ENCODE measurements at regions not wholly inside any gene's neighbourhood (a gene's known extent, or its start where the extent isn't known, plus 50 kb on each side); places are given as distances from the start of the nearest gene placed in this dataset.

DNA sequence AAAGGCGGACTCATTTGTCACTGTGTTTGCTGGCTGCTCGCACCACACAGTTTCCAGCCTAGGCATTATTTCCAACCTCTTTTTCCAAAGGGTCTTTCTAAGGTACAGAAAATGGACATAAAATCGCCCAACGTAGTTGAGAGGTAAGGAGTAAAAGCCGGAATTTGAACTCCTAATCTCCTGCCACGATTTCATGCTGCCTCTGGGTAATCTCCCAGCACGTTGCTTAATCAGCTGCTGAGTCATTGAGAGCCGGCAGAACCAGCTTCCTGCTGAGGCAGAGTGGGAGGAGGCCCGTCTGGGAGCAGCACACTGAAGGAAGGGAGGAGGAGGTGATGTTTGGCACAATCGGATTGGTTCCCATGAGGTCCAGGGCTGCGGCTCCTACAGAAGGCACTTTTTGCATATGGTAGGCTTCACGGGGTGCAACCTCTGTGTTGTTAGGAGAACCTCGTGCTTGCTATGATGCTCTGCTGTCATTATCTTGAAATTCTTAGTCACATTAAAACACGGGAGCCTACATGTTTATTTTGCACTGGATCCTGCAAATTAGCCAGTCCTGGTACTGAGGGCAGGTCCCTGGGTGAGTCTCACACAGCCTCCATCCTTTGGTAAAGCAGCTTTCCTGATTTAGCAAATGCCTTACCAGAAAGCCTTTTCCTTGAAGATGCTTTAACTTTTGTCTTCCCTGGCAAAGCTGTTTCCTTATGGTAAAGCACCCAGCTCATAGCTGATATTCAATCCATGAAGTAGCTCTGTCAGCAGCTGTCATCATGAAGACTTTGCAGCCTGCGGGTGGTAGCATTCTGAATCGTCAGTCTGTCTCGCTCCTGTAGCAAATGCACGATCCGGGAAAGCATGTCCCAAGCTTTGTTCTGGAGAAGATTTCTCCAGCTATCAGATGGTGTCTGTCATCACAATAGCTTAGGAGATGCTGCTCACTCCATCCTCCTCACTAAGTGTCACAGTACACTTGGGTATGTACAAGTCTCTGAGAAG, 191.6 kb upstream of the MSX2 start:
- TF ChIP-seq, protein P1, sequence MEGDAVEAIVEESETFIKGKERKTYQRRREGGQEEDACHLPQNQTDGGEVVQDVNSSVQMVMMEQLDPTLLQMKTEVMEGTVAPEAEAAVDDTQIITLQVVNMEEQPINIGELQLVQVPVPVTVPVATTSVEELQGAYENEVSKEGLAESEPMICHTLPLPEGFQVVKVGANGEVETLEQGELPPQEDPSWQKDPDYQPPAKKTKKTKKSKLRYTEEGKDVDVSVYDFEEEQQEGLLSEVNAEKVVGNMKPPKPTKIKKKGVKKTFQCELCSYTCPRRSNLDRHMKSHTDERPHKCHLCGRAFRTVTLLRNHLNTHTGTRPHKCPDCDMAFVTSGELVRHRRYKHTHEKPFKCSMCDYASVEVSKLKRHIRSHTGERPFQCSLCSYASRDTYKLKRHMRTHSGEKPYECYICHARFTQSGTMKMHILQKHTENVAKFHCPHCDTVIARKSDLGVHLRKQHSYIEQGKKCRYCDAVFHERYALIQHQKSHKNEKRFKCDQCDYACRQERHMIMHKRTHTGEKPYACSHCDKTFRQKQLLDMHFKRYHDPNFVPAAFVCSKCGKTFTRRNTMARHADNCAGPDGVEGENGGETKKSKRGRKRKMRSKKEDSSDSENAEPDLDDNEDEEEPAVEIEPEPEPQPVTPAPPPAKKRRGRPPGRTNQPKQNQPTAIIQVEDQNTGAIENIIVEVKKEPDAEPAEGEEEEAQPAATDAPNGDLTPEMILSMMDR (conservative IDR thresholded peaks at IDR 0.05; ENCODE audit: low read length) = no peak
- no peak for TF ChIP-seq EZH2phosphoT487 (IDR thresholded peaks at IDR 0.05; ENCODE audit: borderline replicate concordance, low read depth, low read length)

Data from OCI-LY7 (cell line).